HepG2 (cell line): ENCODE measurements at regions not wholly inside any gene's neighbourhood (a gene's known extent, or its start where the extent isn't known, plus 50 kb on each side); places are given as distances from the start of the nearest gene placed in this dataset.
"Not testable (repeated sequence)": the region's sequence is repeated elsewhere in the genome, so short reads cannot be mapped to it uniquely, and the experiment has no call there.

Experiments used
- ATAC-seq: fragments of 200-7000 bp; cut with Tn5 transposase; 3 replicates; pipeline ENCODE4 v1.9.1; 2020; ENCODE audit warnings: mild to moderate bottlenecking, moderate library complexity
- BruUV-seq: library from RNA; stranded (reverse); fragments of 400-500 nt; replicated peaks from 2 replicates; lab custom pipeline; 2021; lab: Mats Ljungman, UMichigan
- CTCF ChIA-PET: fragments of 300-600 bp; formaldehyde crosslinking; extraction: SDS; loops from one replicate; lab custom pipeline; 2021; ENCODE audit warnings: low total read pairs, inconsistent platforms, low intra/inter-chr PET ratio; lab: Yijun Ruan, JAX
- POLR2A ChIA-PET: fragments of 350-600 bp; sonication (Branson Sonifier 250); formaldehyde crosslinking; loops from one replicate; lab custom pipeline; 2020; ENCODE audit warnings: antibody characterized with exemption, inconsistent platforms; lab: Yijun Ruan, JAX
- DNase-seq: peaks from one replicate; pipeline ENCODE4 v3.0.0-alpha.2; 2015; ENCODE audit warnings: low spot score
- FAIRE-seq: peaks from 3 replicates; lab custom pipeline; 2011; peaks lifted over from hg19 to GRCh38; lab: Jason Lieb, UNC
- H2AFZ ChIP-seq: one replicate; pipeline ENCODE4 v1.6.1; 2011; ENCODE audit warnings: low read length, inconsistent platforms
- H3K27ac ChIP-seq: fragments of 300-600 bp; 3 replicates; pipeline ENCODE4 v1.8.0; 2011; ENCODE audit warnings: mixed run types, mild to moderate bottlenecking, mixed read lengths, low read length, inconsistent platforms; ENCODE audit not compliant: insufficient read depth; ENCODE audit errors: extremely low read length
- H3K27me3 ChIP-seq, 2 experiments: fragments of 200-600 bp in 1 of 2; 2 replicates in 1 of 2; 3 replicates in 1 of 2; pipeline versions ENCODE4 v1.6.0 to v1.8.0; 2011; ENCODE audit warnings: low read length in 2 of 2, mild to moderate bottlenecking in 2 of 2, moderate library complexity in 2 of 2, inconsistent platforms in 1 of 2; ENCODE audit not compliant: insufficient read depth in 2 of 2, control insufficient read depth in 1 of 2
- H3K36me3 ChIP-seq, 2 experiments: fragments of 200-600 bp in 1 of 2; replicated peaks in 1 of 2; 2 replicates in 1 of 2; 3 replicates in 1 of 2; pipeline versions ENCODE4 v1.5.1 to v1.8.0; 2011; ENCODE audit warnings: low read length in 2 of 2, inconsistent platforms in 1 of 2; ENCODE audit not compliant: insufficient read depth in 2 of 2, control insufficient read depth in 1 of 2
- H3K4me1 ChIP-seq: 2 replicates; pipeline ENCODE4 v1.5.1; 2012; ENCODE audit warnings: low read length, inconsistent platforms; ENCODE audit not compliant: insufficient read depth
- H3K4me2 ChIP-seq: 2 replicates; pipeline ENCODE4 v1.6.0; 2011; ENCODE audit warnings: low read depth, low read length, inconsistent platforms
- H3K4me3 ChIP-seq, 3 experiments: fragments of 200-600 bp in 1 of 3; sonication (generic), shearing (Covaris generic) in 1 of 3; replicated peaks in 1 of 3; 2 replicates each; pipeline ENCODE4 v1.5.1; 2011 to 2016; ENCODE audit warnings: low read length in 3 of 3, inconsistent platforms in 2 of 3, low read depth in 2 of 3, mild to moderate bottlenecking in 2 of 3, control low read depth in 1 of 3, mixed read lengths in 1 of 3; ENCODE audit not compliant: insufficient read depth in 1 of 3
- H3K79me2 ChIP-seq: one replicate; pipeline ENCODE4 v1.6.1; 2011; ENCODE audit warnings: low read length, inconsistent platforms; ENCODE audit not compliant: insufficient read depth
- H3K9ac ChIP-seq: 2 replicates; pipeline ENCODE4 v1.6.0; 2011; ENCODE audit warnings: mild to moderate bottlenecking, low read depth, low read length, inconsistent platforms; ENCODE audit not compliant: insufficient read depth
- H3K9me3 ChIP-seq: 2 replicates; pipeline ENCODE4 v1.5.1; 2012; ENCODE audit warnings: mild to moderate bottlenecking, low read length
- H4K20me1 ChIP-seq: 2 replicates; pipeline ENCODE4 v1.6.0; 2011; ENCODE audit warnings: inconsistent platforms, mild to moderate bottlenecking, low read length, moderate library complexity; ENCODE audit not compliant: insufficient read depth
- ARID4A ChIP-seq: sonication (generic); formaldehyde crosslinking; IDR thresholded peaks from 2 replicates; pipeline ENCODE4 v1.5.0; 2020; ENCODE audit warnings: mild to moderate bottlenecking, missing genetic modification reagents, borderline replicate concordance
- KIAA2018 ChIP-seq: sonication (generic); formaldehyde crosslinking; IDR thresholded peaks from 2 replicates; pipeline ENCODE4 v1.5.0; 2020; ENCODE audit warnings: mild to moderate bottlenecking, missing genetic modification reagents, borderline replicate concordance
- KLF11 ChIP-seq: IDR thresholded peaks from 2 replicates; pipeline ENCODE4 v1.6.1; 2016; ENCODE audit warnings: missing compliant biosample characterization
- NBN ChIP-seq: fragments of 450-650 bp; conservative IDR thresholded peaks from 2 replicates; pipeline ENCODE4 v1.6.1; 2017
- PTBP1 ChIP-seq: fragments of 200-400 bp; formaldehyde crosslinking; IDR thresholded peaks from 2 replicates; pipeline ENCODE4 v1.6.1; 2018; ENCODE audit warnings: low read length, low read depth; ENCODE audit not compliant: poor library complexity, severe bottlenecking
- REL ChIP-seq: sonication (generic); formaldehyde crosslinking; conservative IDR thresholded peaks from 2 replicates; pipeline ENCODE4 v1.8.0; 2022; ENCODE audit warnings: mild to moderate bottlenecking, missing genetic modification reagents, moderate library complexity
- ZNF607 ChIP-seq: sonication (generic); formaldehyde crosslinking; IDR thresholded peaks from 2 replicates; pipeline ENCODE4 v1.5.1; 2020; ENCODE audit warnings: missing genetic modification reagents, mild to moderate bottlenecking, borderline replicate concordance
- ZNF775 ChIP-seq: sonication (generic); formaldehyde crosslinking; IDR thresholded peaks from 2 replicates; pipeline ENCODE4 v1.4.0; 2020; ENCODE audit warnings: missing genetic modification reagents, mild to moderate bottlenecking, moderate library complexity, borderline replicate concordance
- WGBS: methylation state at CpG from one replicate; pipeline ENCODE4 v1.1.6; 2017; ENCODE audit warnings: low lambda C conversion rate; 5-methylcytosine and 5-hydroxymethylcytosine counted together
- in situ Hi-C: cut with HindIII; loops from 2 replicates; pipeline ENCODE4 v1.10.0; 2017; ENCODE audit warnings: low pct_unique_long_range_greater_than_20kb; ENCODE audit not compliant: extremely low pct_ligation_motif_present
- intact Hi-C: fragments of 100-400 bp; cut with micrococcal nuclease; formaldehyde crosslinking; loops from one replicate; pipeline ENCODE4 v1.10.0; 2022; ENCODE audit not compliant: unreplicated experiment

GRCh38 chr9:96100385-96101300, 201.3 kb downstream of the HSD17B3 start (continued):
- TF ChIP-seq ARID4A (no peak), KLF11 (CRISPR knock-in tag) (no peak), KIAA2018 (no peak), ZNF607 (CRISPR knock-in tag) (no peak), NBN (no peak), REL (no peak), PTBP1 (no peak), ZNF775 (CRISPR knock-in tag) (no peak)

- Histone ChIP-seq H3K4me1 (peaks cover 16% of the 10 kb centered on the region), H3K27me3 (peaks cover 0 to 13% of the 10 kb centered on the region in 2 experiments; a peak in 2 of 5 replicates)
- H2AFZ ChIP-seq, FAIRE-seq, DNase-seq, H3K9ac ChIP-seq, in situ Hi-C loops, CTCF ChIA-PET, intact Hi-C loops, H3K4me3 ChIP-seq, H3K4me2 ChIP-seq, POLR2A ChIA-PET, H3K27ac ChIP-seq, H3K36me3 ChIP-seq, H3K79me2 ChIP-seq, BruUV-seq, H3K9me3 ChIP-seq, H4K20me1 ChIP-seq, ATAC-seq: not testable (repeated sequence)
- 24% methylated on average over 2 of the region's 2 CpGs for WGBS
Observed at GRCh38 chr9:96090630-96091029, 211.3 kb downstream of the HSD17B3 start.
